Activated T-cell treated with anti-CD3 and anti-CD28 coated beads, Interleukin-2, amount 50 U/mL, for 1 hour (primary cell): ENCODE measurements at regions not wholly inside any gene's neighbourhood (a gene's known extent, or its start where the extent isn't known, plus 50 kb on each side); places are given as distances from the start of the nearest gene placed in this dataset.
"Not testable (repeated sequence)": the region's sequence is repeated elsewhere in the genome, so short reads cannot be mapped to it uniquely, and the experiment has no call there.

Source experiments
- DNase-seq: peaks from one replicate; pipeline ENCODE4 v3.0.0-alpha.2; 2020

DNA sequence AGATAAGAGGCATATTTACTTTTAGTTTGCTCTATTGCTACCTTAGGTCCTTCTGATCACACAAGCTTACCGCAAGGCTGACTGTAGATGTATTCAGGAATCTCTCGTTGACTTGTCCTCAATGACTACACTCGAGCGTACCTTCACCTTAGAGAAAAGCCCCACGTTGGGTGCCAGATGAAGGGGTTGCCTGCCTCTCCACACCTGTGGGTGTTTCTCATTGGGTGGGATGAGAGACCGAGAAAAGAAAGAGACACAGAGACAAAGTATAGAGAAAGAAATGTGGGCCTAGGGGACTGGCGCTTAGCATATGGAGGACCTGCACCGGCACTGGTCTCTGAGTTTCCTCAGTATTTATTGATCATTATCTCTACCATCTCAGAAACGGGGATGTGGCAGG, 51.8 kb downstream of the ASCL4 start:
- DNase-seq = no peak

DNA sequence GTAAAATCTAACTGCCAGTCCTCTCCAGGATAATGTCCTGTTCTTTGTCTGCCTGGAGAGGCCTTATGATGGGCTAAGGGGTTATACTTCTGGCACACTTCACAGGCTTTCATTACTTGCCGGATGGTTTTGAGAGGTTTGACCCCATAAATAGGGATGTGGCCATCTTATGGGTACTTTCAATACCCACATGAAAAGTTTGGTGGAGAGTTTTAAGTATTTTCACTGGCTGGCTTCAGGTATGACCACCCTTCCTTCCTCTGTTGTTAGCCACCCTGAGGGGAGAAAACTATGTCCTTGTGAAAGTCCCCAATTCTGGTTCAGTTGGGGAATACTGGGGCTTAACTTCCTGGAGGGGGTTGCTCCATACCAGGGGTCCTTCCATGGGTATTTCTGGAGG, 54.8 kb downstream of the ASCL4 start:
- no peak for DNase-seq

DNA sequence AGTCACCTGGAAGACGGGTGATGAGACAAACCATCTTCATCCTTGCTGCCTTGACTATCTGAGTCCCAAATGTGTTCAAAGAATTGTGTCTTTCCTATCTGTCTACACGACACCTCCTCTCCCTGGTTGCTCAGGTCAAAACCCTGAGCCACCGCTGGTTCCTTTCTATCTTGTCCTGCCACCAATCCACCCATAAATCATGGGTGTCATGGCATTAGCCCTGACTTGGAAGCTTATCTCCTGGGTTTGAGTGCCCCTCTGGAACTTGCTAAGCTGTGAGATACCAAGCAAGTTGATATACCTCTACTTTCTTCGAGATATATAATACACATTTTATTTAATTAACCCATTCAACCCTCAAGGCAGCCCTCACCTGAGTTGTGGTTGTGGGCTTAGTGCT, 57.9 kb downstream of the ASCL4 start:
- no peak for DNase-seq

DNA sequence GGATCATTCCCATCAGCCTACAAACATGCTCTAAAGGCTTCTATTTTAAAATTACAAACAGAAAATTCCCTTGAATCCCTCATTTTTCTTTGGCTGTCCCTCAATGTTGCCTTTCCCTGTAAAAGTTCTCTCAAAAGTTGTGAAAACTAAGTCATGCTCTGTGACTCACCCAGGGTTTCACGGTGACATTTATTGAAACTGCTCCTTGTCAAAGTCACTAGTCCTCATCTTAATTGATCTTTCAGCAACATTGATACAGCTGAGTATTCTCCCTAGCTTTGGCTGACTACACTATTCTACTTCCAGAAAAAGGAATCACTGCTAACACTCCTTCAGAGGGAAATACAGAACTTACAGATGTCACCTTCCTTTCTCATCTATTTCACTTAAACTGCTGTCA, 65.7 kb downstream of the ASCL4 start:
- DNase-seq = no peak

DNA sequence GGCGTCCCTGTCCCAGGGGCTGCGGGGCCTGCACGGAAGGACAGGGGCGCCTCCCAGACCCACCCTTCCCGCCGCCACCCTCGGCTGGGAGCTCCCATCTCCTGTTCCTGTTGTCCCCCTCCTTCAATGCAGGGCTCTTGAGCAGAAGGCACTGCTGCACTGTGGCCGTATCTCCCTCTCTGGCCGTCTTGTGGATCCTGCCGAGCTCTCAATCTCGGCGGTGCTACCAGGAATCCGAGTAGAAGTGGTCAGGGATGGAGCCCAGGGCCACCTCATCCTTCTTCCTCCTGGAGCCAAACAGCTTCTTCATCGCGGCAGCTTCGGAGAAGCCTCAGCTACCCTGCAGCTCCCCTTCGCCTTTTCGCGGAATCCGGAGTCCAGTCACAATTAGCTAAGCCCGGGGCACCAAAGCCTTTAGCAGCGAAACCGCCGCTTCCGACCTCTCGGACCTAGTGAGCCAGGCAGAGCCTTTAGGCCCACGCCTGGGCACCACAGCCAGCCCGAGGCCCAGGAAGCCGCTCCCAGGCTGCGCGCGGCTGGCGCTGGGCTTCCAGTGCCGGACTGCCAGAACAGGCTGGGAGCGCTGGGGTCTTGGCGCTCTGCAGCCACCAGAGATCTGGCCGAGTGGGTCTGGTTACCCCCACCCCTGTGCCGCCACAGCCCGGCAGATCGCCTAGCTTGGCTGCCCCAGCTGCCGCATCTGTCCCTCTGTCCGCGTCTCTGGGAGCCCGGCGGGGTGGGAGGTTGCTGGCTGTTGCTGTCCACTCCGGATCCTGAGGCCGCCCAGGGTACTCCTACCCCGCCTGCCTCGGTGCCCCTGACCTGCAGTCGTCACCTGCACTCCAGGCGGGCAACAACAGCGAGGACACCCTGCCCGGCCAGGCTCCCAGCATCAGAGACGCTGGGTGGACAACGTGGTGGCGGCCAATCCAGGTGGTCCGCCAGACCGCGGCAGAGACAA, 69.1 kb downstream of the ASCL4 start:
- no peak for DNase-seq

DNA sequence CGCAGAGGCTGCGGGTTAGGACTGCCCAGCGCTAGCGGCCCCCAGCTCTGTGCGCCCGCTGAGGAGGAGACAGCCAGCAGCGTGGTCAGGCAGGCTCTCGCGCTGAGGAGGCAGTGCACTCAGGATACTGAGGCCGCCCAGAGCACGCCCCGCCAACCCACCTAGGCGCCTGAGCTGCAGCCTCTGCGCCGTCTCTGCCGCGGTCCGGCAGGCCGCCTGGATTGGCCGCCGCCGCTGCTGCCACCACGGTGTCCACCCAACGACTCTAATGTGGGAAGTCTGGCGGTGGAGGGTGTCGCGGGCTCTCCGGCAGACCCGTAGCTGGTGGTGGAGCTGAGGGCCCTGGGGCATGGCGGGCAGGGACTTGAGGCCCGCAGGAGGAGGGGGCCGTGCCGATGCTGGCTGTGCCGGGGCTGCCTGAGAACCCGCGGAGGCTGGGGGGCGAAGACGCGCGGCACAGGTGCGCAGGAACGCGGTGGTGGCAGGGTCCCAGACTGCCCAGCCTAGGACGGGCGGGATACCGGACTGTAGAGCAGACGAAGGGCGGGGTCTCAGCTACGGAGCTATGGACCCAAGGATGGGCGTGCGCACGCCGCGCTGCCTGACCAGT, 69.9 kb downstream of the ASCL4 start:
- no peak for DNase-seq

DNA sequence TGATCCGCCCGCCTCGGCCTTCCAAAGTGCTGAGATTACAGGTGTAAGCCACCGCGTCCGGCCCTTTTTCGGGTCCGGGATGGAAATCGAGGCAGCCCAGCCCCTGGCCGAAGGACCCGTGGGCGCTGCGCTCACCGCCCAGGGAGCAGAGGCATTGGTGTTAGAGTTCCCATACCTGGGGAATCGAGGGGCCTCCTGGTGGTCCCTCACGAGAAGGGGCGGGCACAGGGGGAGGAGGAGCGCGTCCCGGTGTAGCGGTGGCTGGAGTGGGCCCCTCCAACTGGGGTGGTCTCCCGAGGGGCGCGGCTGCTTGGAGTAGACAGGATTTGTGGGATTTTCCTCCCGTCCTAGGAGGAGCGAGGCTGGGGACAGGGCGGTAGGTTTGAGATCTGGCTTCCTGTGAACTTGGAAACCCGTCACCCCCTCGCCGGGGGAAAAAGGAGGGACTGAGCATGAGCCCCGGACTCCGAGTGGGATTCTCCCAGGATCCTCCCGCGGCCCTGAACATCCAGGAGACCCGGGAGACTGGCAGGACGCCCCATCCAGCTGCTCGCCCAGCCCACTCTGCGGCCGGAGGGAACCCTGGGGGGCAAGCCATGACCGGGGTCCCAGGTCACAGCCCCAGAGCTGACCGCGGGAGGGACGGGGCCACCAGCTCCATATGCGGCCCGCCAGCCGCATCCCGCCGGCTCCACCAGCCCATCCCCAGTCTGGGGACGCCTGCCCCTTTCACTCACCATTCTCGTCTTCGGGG, 70.9 kb downstream of the ASCL4 start:
- no peak for DNase-seq

DNA sequence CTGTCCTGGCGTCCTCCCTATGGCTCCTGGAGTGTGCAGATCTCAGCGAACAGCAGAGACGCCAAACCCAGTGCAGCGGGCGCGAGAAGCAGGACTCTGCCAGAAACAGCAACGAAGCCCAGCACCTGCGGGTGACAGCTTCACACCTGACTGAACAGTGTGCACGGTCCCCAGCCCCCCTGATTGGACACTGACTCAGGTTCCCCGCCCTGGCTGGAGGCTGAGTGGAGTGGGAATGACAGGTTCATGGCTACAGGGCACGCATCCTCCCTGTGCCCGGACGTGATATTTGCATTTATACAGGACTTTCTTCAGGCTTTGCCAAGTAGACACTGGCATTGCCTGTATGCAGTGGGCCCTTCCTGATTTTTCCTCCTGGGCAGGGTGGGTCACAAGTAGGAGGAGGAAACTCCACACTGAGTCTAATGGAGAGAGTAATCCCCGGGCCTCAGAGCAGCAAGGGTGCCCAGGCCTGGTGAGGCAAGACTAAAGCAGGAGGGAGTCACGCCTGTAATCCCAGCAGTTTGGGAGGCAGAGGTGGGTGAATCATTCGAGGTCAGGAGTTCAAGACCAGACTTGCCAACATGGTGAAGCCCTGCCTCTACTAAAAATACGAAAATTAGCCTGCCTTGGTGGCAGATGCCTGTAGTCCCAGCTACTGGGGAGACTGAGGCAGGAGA, 71.6 kb downstream of the ASCL4 start:
- DNase-seq = no peak

DNA sequence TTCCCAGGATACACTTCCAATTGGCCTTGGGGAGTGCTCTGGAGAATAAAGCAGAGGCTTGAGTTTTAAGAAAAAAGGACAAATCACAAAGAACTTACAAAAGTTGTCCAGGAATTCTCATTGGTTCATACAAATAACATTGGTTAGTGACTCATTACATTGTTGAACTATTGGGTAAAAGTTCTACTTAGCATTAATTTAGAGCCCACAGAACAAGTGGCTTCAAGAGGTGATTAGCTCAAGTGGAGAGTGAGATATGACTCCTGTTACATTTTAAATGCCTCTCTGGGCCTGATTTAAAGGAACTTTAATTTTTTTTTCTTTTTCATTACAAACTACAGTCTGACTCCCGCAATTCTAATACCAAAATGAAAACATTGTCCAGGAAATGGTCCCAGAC, 72.9 kb downstream of the ASCL4 start:
- DNase-seq = no peak

DNA sequence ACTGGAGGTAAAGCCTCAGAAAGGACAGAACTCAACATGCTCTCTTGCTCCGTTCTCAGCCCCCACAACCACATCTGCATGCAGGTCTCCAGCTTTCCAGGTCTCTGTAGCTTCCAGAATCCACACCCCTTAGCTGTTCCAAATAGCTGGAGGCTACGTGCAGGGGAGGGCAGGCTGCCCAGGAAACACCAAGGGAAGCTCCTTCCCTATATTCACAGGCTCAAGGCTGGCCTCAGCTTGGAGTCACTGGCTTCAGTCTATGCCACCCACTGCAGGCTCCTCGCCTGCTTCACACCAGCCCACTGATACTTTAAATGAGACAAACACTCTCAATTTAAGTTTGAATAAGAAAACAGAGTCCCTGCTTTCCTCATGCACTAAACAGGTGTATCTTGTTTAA, 73.3 kb downstream of the ASCL4 start:
- DNase-seq = no peak

DNA sequence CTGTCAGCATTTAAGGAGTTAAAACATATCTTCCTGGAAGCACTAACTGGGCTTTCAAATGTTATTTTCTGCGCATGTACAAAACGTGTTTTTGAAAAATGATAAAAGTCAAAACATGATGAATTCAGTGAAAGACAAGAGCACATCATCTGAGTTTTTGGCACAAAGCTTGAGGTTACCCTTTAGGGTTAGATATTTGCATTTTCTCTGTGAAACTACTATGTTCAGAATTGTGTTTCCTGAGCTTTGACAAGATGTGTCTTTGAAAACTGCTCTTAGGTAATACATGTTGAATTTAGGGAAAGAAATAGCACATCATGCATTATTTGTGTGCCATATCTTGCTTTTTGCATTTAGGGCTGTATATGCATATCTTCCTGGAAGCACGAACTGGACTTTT, 79.0 kb downstream of the ASCL4 start:
- DNase-seq = no peak

DNA sequence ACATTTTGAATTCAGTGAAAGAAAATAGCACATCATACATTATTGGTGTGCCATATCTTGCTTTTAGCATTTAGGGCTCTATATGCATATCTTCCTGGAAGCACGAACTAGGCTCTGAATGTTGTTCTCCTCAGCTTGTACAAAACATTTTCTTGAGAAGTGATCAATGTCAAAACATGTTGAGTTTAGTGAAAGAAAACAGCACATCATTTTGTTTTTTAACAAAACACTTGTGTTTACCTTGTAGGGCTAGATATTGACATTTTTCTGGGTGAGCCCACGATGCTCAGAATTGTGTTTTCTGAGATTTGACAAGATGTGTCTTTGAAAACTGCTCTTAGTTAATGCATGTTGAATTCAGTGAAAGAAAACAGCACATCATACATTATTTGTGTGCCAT, 81.0 kb downstream of the ASCL4 start:
- no peak for DNase-seq

DNA sequence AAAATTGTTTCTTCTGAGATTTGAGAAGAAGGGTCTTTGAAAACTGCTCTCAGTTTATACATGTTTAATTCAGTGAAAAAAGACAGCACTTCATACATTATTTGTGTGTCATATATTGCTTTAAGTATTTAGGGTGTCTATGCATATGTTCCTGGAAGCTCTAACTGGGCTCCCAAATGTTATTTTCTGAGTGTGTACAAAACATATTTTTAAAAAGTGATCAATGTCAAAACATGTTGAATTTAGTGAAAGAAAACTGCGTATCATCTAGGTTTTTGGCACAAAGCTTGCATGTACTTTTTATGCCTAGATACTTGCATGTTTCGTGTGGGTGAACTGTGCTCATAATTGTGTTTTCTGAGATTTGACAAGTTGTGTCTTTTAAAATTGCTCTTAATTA, 81.6 kb downstream of the ASCL4 start:
- DNase-seq = no peak

DNA sequence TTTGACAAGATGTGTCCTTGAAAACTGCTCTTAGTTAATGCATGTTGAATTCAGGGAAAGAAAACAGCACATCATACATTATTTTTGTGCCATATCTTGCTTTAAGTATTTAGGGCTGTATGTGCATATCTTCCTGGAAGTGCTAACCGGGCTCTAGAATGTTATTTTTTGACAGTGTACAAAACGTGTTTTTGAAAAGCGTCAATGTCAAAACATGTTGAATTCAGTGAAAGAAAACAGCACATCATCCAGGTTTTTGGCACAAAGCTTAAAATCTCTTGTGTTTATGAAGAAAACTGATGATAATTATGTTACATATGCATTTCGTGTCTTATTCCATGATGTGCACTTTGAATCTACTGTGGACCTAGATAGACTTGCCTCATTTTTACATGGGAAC, 82.7 kb downstream of the ASCL4 start:
- DNase-seq = no peak

DNA sequence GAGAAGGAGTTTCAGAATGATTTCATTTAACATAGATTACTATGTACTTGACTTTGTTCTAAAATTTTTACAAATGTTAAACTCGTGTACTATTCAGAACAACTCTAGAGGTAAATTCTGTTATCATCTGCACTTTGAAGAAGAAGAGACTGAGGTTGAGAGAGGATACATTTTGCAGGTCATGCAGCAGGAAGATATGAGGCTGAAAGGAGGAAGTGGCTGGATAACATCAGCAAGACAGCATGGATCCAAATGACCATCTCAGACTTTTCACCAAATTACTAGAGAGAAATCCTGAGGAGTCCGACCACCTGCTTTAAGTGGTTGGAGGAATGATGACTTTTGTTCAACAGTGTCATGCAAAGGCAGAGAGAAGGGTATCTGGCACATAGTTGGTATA, 84.9 kb downstream of the ASCL4 start:
- DNase-seq = no peak

DNA sequence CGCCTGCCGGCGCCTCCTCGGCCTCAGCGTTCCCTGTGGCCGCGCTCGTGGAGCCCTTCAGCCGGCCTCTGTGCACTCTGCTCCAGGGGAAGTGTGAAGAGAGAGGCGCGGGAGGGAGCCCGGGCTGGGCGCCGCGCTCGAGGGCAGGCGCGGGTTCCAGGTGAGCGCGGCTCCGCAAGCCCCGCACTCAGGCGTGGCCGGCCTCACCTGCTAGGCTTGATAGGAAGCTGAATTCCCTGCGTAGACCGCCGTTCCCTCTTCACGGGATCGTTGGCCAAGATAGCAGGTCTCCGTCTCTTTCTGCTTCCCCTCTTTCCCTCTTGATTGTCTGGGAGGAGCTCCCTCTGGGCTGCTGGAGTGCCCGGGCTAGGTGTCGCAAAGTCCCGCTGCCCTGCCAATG, 89.7 kb downstream of the ASCL4 start:
- DNase-seq = no peak

DNA sequence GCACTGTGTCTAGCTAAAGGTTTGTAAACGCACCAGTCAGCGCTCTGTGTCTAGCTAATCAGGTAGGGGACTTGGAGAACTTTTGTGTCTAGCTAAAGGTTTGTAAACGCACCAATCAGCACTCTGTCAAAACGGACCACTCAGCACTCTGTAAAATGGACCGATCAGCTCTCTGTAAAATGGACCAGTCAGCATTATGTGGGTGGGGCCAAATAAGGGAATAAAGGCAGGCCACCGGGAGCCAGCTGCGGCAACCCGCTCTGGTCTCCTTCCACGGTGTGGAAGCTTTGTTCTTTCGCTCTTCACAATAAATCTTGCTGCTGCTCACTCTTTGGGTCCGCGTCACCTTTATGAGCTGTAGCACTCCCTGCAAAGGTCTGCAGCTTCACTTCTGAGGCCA, 90.2 kb downstream of the ASCL4 start:
- DNase-seq = not testable (repeated sequence)

DNA sequence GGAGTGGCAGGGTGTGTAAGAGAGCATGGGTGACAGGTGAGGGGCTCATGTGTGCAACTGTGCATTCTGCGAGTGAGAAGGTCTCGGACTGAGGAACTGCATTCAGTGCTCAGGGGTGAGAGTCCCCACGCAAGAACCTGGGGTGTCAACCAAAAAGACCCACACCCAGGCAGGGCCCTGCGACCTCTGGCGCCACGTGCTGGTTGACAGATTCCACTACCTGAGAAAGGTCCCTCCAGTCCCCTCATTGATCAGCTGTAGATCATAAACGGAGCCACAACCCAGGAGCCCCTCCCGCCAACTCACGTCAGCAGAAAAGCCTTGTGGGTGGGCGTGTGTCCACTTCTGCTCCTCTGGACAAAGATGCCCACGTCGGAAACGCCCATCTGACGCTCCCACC, 98.7 kb downstream of the ASCL4 start:
- DNase-seq = no peak

DNA sequence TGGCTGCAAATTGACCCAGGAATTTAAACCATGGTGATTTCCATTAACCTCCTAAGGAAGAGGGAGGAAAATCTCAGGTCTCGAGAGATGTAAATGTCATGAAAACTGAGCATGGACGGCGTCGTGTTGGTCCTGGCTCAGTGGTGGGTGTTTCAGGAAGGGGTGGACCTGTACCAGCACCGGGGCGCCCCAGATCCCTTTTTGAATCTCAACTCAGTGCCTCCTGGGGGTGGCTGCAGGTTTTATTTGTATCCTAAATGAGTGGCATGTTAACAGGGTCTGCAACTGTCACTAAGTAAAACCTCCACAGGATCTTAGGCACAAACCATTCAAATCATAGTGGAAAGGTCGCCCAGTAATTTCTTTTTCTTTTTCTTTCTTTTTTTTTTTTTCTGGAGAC, 101.3 kb downstream of the ASCL4 start:
- DNase-seq = no peak

DNA sequence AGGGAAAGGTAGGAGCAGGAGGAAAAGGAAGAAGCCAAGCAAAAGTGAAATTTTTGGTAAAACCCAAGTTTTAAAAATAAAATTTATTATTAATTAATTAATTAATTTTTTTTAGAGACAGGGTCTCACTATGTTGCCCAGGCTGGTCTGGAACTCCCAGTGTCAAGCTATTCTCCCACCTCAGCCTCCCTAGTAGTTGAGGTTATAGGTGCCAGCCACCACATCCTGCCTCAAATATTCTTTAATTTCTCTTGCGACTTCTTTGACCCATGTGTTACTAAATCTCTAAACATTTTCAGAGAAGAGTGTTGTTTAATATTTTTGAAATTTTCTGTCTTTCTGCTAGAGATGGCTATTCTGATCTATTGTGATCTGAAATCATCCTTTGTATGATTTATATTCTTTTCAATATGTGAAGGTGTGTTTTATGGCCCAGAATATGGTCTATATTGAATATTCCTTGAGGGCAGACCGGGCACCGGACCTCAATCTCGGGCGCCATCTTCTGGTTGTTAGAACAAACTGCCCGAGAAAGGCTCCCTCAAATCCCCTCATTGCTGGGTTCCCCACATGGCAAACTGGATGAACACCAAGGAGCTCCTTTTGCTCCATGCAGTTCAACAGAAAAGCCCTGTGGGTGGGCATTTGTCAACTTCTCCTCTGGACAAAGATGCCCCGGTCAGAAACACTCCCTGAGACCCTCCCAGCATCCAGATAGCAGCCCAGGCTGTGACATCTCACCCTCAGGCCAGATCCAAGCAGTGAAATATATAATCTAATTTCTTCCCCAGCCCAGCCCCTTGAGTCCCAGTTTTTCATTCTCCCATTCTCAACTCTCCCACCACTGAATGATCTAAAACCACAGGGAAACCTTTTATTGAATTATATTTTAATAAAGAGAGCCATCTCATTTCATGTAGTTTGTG, 110.5 kb downstream of the ASCL4 start:
- DNase-seq = no peak

DNA sequence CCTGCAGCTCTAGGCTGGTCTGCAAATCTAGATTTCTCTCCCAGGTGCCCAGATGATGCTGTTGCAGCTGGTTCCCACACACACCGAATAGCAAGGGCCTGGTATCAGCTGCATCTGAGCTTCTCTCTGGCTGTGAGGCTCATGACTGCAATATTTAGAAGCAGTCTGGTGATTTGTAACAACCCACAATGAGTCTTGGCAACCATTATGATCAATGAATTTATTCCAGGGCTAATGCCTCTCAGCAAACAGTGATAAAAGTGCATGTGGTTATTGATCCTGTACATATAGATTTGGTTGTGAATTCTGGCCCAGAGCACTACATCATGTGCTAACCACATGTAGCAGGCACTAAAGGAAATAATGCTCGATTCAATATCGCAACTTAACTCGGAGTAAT, 114.3 kb downstream of the ASCL4 start:
- no peak for DNase-seq

DNA sequence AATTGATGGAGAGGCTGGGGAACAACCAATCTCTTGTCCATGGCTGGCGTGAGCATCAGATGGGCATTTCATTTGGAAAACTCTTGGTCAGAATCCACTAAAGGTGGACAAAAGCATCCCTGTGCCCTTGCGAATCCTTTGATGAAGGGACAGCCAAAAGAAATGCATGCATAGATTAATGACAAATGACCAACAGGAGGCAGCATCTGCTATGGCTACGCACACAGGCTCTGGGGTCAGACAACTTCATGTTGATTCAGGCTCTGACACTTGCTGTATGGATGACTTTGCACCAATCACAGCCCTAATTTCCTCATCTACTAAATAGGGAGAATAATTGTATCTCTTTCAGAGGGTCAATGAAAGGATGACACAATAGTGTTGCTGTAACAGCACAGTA, 117.5 kb downstream of the ASCL4 start:
- DNase-seq = no peak
